SK-N-SH (cell line): ENCODE measurements at regions not wholly inside any gene's neighbourhood (a gene's known extent, or its start where the extent isn't known, plus 50 kb on each side); places are given as distances from the start of the nearest gene placed in this dataset.
"Not testable (repeated sequence)": the region's sequence is repeated elsewhere in the genome, so short reads cannot be mapped to it uniquely, and the experiment has no call there.

Source experiments
- CTCF ChIA-PET: fragments of 300-600, 350-600 bp; formaldehyde crosslinking; extraction: SDS; loops from one replicate; lab custom pipeline; 2021; lab: Yijun Ruan, JAX
- POLR2A ChIA-PET: fragments of 350-600 bp; sonication (Branson Sonifier 250); formaldehyde crosslinking; extraction: SDS; loops from one replicate; lab custom pipeline; 2020; ENCODE audit warnings: antibody characterized with exemption, inconsistent platforms; lab: Yijun Ruan, JAX
- DNase-seq: peaks from one replicate; pipeline ENCODE4 v3.0.0; 2012
- H2AFZ ChIP-seq: fragments of 200-600 bp; sonication (generic); 2 replicates; pipeline ENCODE4 v1.8.1; 2016; ENCODE audit warnings: antibody characterized with exemption, mild to moderate bottlenecking, low read depth
- H3F3A ChIP-seq: fragments of 200-600 bp; sonication (generic); replicated peaks from 2 replicates; pipeline ENCODE3; 2016; ENCODE audit warnings: antibody characterized with exemption, mild to moderate bottlenecking; ENCODE audit not compliant: insufficient read depth
- H3K27ac ChIP-seq, 2 experiments: fragments of 200-500 bp in 1 of 2; fragments of 200-600 bp in 1 of 2; sonication (Bioruptor generic) in 1 of 2; sonication (generic), shearing (Covaris generic) in 1 of 2; 2 replicates each; pipeline versions ENCODE4 v1.5.1 to v1.6.1; 2014 to 2016; ENCODE audit warnings: low read depth in 2 of 2, inconsistent platforms in 1 of 2, low read length in 1 of 2, mild to moderate bottlenecking in 1 of 2, mixed read lengths in 1 of 2
- H3K27me3 ChIP-seq: fragments of 200-600 bp; sonication (generic), shearing (Covaris generic); 2 replicates; pipeline ENCODE4 v1.6.1; 2016; ENCODE audit warnings: mixed run types; ENCODE audit not compliant: insufficient read depth
- H3K36me3 ChIP-seq, 2 experiments: fragments of 200-500 bp in 1 of 2; fragments of 200-600 bp in 1 of 2; sonication (Bioruptor generic) in 1 of 2; sonication (generic) in 1 of 2; replicated peaks in 1 of 2; 2 replicates each; pipeline versions ENCODE3 to v1.5.1; 2014 to 2016; ENCODE audit warnings: low read length in 1 of 2, mild to moderate bottlenecking in 1 of 2; ENCODE audit not compliant: insufficient read depth in 2 of 2, control insufficient read depth in 1 of 2
- H3K4me1 ChIP-seq, 2 experiments: fragments of 200-500 bp in 1 of 2; fragments of 200-600 bp in 1 of 2; sonication (Bioruptor generic) in 1 of 2; sonication (generic), shearing (Covaris generic) in 1 of 2; 2 replicates each; pipeline versions ENCODE4 v1.5.1 to v1.6.1; 2014 to 2016; ENCODE audit warnings: low read depth in 1 of 2, low read length in 1 of 2, mixed run types in 1 of 2; ENCODE audit not compliant: insufficient read depth in 2 of 2, control insufficient read depth in 1 of 2
- H3K4me2 ChIP-seq: fragments of 200-600 bp; sonication (generic), shearing (Covaris generic); 2 replicates; pipeline ENCODE4 v1.6.1; 2017; ENCODE audit warnings: mixed run types
- H3K4me3 ChIP-seq, 2 experiments: fragments of 200-500 bp in 1 of 2; fragments of 200-600 bp in 1 of 2; sonication (Bioruptor generic) in 1 of 2; sonication (generic), shearing (Covaris generic) in 1 of 2; 2 replicates each; pipeline versions ENCODE4 v1.5.1 to v1.8.1; 2014 to 2016; ENCODE audit warnings: low read depth in 2 of 2, inconsistent platforms in 1 of 2, low read length in 1 of 2, mild to moderate bottlenecking in 1 of 2, mixed read lengths in 1 of 2, moderate library complexity in 1 of 2
- H3K79me2 ChIP-seq: fragments of 200-600 bp; sonication (generic); 2 replicates; pipeline ENCODE4 v1.8.1; 2017; ENCODE audit warnings: mild to moderate bottlenecking; ENCODE audit not compliant: insufficient read depth
- H3K9ac ChIP-seq: fragments of 200-600 bp; sonication (generic); 2 replicates; pipeline ENCODE4 v1.6.1; 2017; ENCODE audit warnings: mixed run types
- H3K9me2 ChIP-seq: fragments of 200-600 bp; sonication (generic); 2 replicates; pipeline ENCODE4 v1.6.1; 2017; ENCODE audit warnings: mixed run types
- H3K9me3 ChIP-seq: fragments of 200-600 bp; sonication (generic); 2 replicates; pipeline ENCODE4 v1.6.1; 2017; ENCODE audit warnings: mixed run types, mild to moderate bottlenecking, moderate library complexity
- H4K20me1 ChIP-seq: fragments of 200-600 bp; sonication (generic); 2 replicates; pipeline ENCODE4 v1.6.1; 2017; ENCODE audit warnings: mild to moderate bottlenecking, mixed run types; ENCODE audit not compliant: insufficient read depth
- CHD2 ChIP-seq: fragments of 150-350 bp; IDR thresholded peaks from 2 replicates; pipeline ENCODE4 v1.6.1; 2018; ENCODE audit warnings: low read length; ENCODE audit not compliant: partially characterized antibody
- FOXM1 ChIP-seq: IDR thresholded peaks from 2 replicates; pipeline ENCODE4 v1.4.0; 2012; ENCODE audit warnings: low read depth, mild to moderate bottlenecking
- GABPA ChIP-seq: IDR thresholded peaks from 2 replicates; pipeline ENCODE4 v1.4.0; 2012; ENCODE audit warnings: low read depth, mild to moderate bottlenecking
- GATA2 ChIP-seq: sonication (generic); formaldehyde crosslinking; IDR thresholded peaks from 2 replicates; pipeline ENCODE4 v1.5.0; 2020; ENCODE audit warnings: mild to moderate bottlenecking, missing genetic modification reagents
- IRF3 ChIP-seq: fragments of 150-350 bp; IDR thresholded peaks from 2 replicates; pipeline ENCODE4 v1.6.1; 2016; ENCODE audit warnings: mild to moderate bottlenecking, low read depth, low read length
- JUND ChIP-seq: IDR thresholded peaks from 2 replicates; pipeline ENCODE4 v1.4.0; 2012
- MAX ChIP-seq: IDR thresholded peaks from 2 replicates; pipeline ENCODE4 v1.4.0; 2012; ENCODE audit warnings: low read depth
- MEF2A ChIP-seq: IDR thresholded peaks from 2 replicates; pipeline ENCODE4 v1.4.0; 2012; ENCODE audit warnings: low read depth, borderline replicate concordance
- MXI1 ChIP-seq: IDR thresholded peaks from 2 replicates; pipeline ENCODE4 v1.6.1; 2012; ENCODE audit warnings: mild to moderate bottlenecking, low read depth, low read length, improper control_type of control experiment
- NFIC ChIP-seq: IDR thresholded peaks from 2 replicates; pipeline ENCODE4 v1.4.0; 2012; ENCODE audit warnings: borderline replicate concordance
- NRF1 ChIP-seq: IDR thresholded peaks from 2 replicates; pipeline ENCODE4 v1.6.1; 2012; ENCODE audit warnings: low read depth, mild to moderate bottlenecking, low read length
- PBX3 ChIP-seq: IDR thresholded peaks from 2 replicates; pipeline ENCODE4; 2012
- RCOR1 ChIP-seq: fragments of 150-350 bp; IDR thresholded peaks from 2 replicates; pipeline ENCODE4 v1.6.1; 2017; ENCODE audit warnings: antibody characterized with exemption, low read length
- RXRA ChIP-seq: IDR thresholded peaks from 2 replicates; pipeline ENCODE4 v1.4.0; 2012; ENCODE audit warnings: low read depth, mild to moderate bottlenecking, borderline replicate concordance
- SIN3A ChIP-seq: IDR thresholded peaks from 2 replicates; pipeline ENCODE4 v1.6.1; 2012; ENCODE audit warnings: low read depth, mild to moderate bottlenecking, low read length, moderate library complexity, borderline replicate concordance
- YY1 ChIP-seq: IDR thresholded peaks from 2 replicates; pipeline ENCODE4 v1.4.0; 2012; ENCODE audit warnings: low read depth, mild to moderate bottlenecking
- WGBS: methylation state at CpG from one replicate; pipeline ENCODE4 v1.1.6; 2017; ENCODE audit warnings: low lambda C conversion rate; 5-methylcytosine and 5-hydroxymethylcytosine counted together

- Histone ChIP-seq H3K27me3 (no peaks in the 10 kb centered on the region), H3K4me1 (peaks cover 0 to 4% of the 10 kb centered on the region in 2 experiments; a peak in 2 of 4 replicates), H3K4me2 (no peak overlapping the region), H3K9me3 (no peaks in the 10 kb centered on the region), H3K36me3 (no peaks in the 10 kb centered on the region), H3K27ac (no peak overlapping the region), H3F3A (no peaks in the 10 kb centered on the region), H3K79me2 (no peaks in the 10 kb centered on the region), H3K9ac (no peak overlapping the region), H2AFZ (no peak overlapping the region), H4K20me1 (no peaks in the 10 kb centered on the region), H3K4me3 (no peak overlapping the region), H3K9me2 (no peaks in the 10 kb centered on the region)
- no peak for TF ChIP-seq RCOR1
- WGBS = 33% methylated on average over 1 of the region's 1 CpG
- ChIA-PET CTCF (interaction anchor here (1.9 kb wide), 1 partner anchor 31 kb away, joined by 7 read pairs; no protein-coding TSS in a partner anchor), POLR2A (no interaction called here)
- no peak for DNase-seq
Observed at GRCh38 chr3:32049916-32050315, 56.5 kb upstream of the GPD1L start.

- H3K9me2 ChIP-seq, H4K20me1 ChIP-seq, POLR2A ChIA-PET, H3K79me2 ChIP-seq, DNase-seq, H3F3A ChIP-seq, H3K27ac ChIP-seq, H3K4me1 ChIP-seq, H2AFZ ChIP-seq, H3K27me3 ChIP-seq, H3K36me3 ChIP-seq, H3K4me3 ChIP-seq, H3K9me3 ChIP-seq, H3K4me2 ChIP-seq, H3K9ac ChIP-seq: not testable (repeated sequence)
- CTCF ChIA-PET = interaction anchor here (1.2 kb wide), 1 partner anchor 33 kb away, joined by 3 read pairs; no protein-coding TSS in a partner anchor
- 5% methylated on average over 2 of the region's 2 CpGs for WGBS
Observed at GRCh38 chr3:32052230-32052629, 54.2 kb upstream of the GPD1L start.

GRCh38 chr3:32052851-32053250 is 53.6 kb upstream of the GPD1L start:
- H3K9me3 ChIP-seq, H3K36me3 ChIP-seq, H3K27me3 ChIP-seq, H3K27ac ChIP-seq, H3F3A ChIP-seq, H4K20me1 ChIP-seq, H3K4me3 ChIP-seq, H3K4me1 ChIP-seq, DNase-seq, H3K9me2 ChIP-seq, H3K9ac ChIP-seq, CTCF ChIA-PET, H2AFZ ChIP-seq, POLR2A ChIA-PET, H3K4me2 ChIP-seq, H3K79me2 ChIP-seq: not testable (repeated sequence)
- WGBS = 51% methylated on average over 5 of the region's 5 CpGs

GRCh38 chr3:32056559-32057290 is 49.7 kb upstream of the GPD1L start:
- Histone ChIP-seq H3K4me3 (no peak overlapping the region), H3K9me2 (no peaks in the 10 kb centered on the region), H3K9me3 (no peaks in the 10 kb centered on the region), H3K9ac (no peak overlapping the region), H3K4me2 (no peak overlapping the region), H3F3A (no peaks in the 10 kb centered on the region), H3K27me3 (no peaks in the 10 kb centered on the region), H3K4me1 (no peaks in the 10 kb centered on the region), H3K36me3 (no peaks in the 10 kb centered on the region), H3K79me2 (no peaks in the 10 kb centered on the region), H4K20me1 (no peaks in the 10 kb centered on the region), H2AFZ (no peak overlapping the region), H3K27ac (no peak overlapping the region)
- WGBS = 17% methylated on average over 5 of the region's 5 CpGs
- ChIA-PET POLR2A (no interaction called here), CTCF (no interaction called here)
- TF ChIP-seq NFIC (no peak), RCOR1 (no peak), GATA2 (CRISPR knock-in tag) (no peak), JUND (no peak), MAX (no peak), FOXM1 (no peak), IRF3 (no peak), SIN3A (no peak), PBX3 (no peak), GABPA (no peak), MXI1 (no peak), YY1 (no peak), NRF1 (no peak), MEF2A (no peak), RXRA (no peak), CHD2 (no peak)
- DNase-seq = no peak
